ENCODE measurements at regions not wholly inside any gene's neighbourhood (a gene's known extent, or its start where the extent isn't known, plus 50 kb on each side); places are given as distances from the start of the nearest gene placed in this dataset.

GRCh38 chr6:105594821-105595220 lies 191.9 kb upstream of the PREP start:
- DNase-seq (ENCODE audit: low spot score), result no peak
- Histone ChIP-seq H3K27ac (ENCODE audit: low read depth, low read length, poor library complexity, severe bottlenecking) (no peak overlapping the region), H3K4me3 (ENCODE audit: low read depth, low read length, poor library complexity, severe bottlenecking) (no peak overlapping the region), H3K4me2 (ENCODE audit: low read length) (no peak overlapping the region), H4K20me1 (ENCODE audit: insufficient read depth, low read length) (no peaks in the 10 kb centered on the region), H3K4me1 (ENCODE audit: insufficient read depth, low read length, poor library complexity, severe bottlenecking) (peaks cover 7% of the 10 kb centered on the region), H2AFZ (ENCODE audit: low read length) (no peak overlapping the region), H3K9me2 (ENCODE audit: insufficient read depth, low read length) (no peaks in the 10 kb centered on the region), H3K79me2 (ENCODE audit: insufficient read depth, low read depth, low read length) (no peaks in the 10 kb centered on the region), H3K36me3 (ENCODE audit: insufficient read depth, low read length) (no peaks in the 10 kb centered on the region), H3K9me3 (ENCODE audit: low read length) (0 out of 2 replicates have a peak, but pooled peaks cover 3% of the 10 kb centered on the region)
- ChIA-PET CTCF (ENCODE audit: unreplicated experiment) (no interaction called here), POLR2A (interaction anchor here (0.6 to 0.7 kb wide), 2 partner anchors 388 to 679 kb away, joined by 3 to 7 read pairs; no protein-coding TSS in a partner anchor)
- intact Hi-C loops (cut with micrococcal nuclease; ENCODE audit: unreplicated experiment), result no loop called here
- no peak for TF ChIP-seq CTCF (conservative IDR thresholded peaks at IDR 0.05; ENCODE audit: low read length)
- TF ChIP-seq EZH2phosphoT487 (IDR thresholded peaks at IDR 0.05; ENCODE audit: borderline replicate concordance, low read depth, low read length), result no peak
- BruUV-seq (replicated peaks), result no TSS peak

- no peak overlapping the region for H2AFZ ChIP-seq (ENCODE audit: low read length)
- H4K20me1 ChIP-seq (ENCODE audit: insufficient read depth, low read length), result no peaks in the 10 kb centered on the region
- no peak overlapping the region for H3K4me3 ChIP-seq (ENCODE audit: low read depth, low read length, poor library complexity, severe bottlenecking)
- BruUV-seq (replicated peaks), result no TSS peak
- no peaks in the 10 kb centered on the region for H3K36me3 ChIP-seq (ENCODE audit: insufficient read depth, low read length)
- H3K79me2 ChIP-seq (ENCODE audit: insufficient read depth, low read depth, low read length), result no peaks in the 10 kb centered on the region
- no peak for DNase-seq (ENCODE audit: low spot score)
- H3K4me1 ChIP-seq (ENCODE audit: insufficient read depth, low read length, poor library complexity, severe bottlenecking), result peaks cover 7% of the 10 kb centered on the region
- H3K4me2 ChIP-seq (ENCODE audit: low read length), result no peak overlapping the region
- H3K27ac ChIP-seq (ENCODE audit: low read depth, low read length, poor library complexity, severe bottlenecking), result no peak overlapping the region
- no peaks in the 10 kb centered on the region for H3K9me2 ChIP-seq (ENCODE audit: insufficient read depth, low read length)
- POLR2A ChIA-PET, result interaction anchor here (0.6 to 0.7 kb wide), 3 partner anchors 103 to 1243 kb away, joined by 3 to 7 read pairs (median 4); no protein-coding TSS in a partner anchor
- 0 out of 2 replicates have a peak, but pooled peaks cover 3% of the 10 kb centered on the region for H3K9me3 ChIP-seq (ENCODE audit: low read length)
- TF ChIP-seq CTCF (conservative IDR thresholded peaks at IDR 0.05; ENCODE audit: low read length) (no peak), EZH2phosphoT487 (IDR thresholded peaks at IDR 0.05; ENCODE audit: borderline replicate concordance, low read depth, low read length) (no peak)
- CTCF ChIA-PET (ENCODE audit: unreplicated experiment), result no interaction called here
- intact Hi-C loops (cut with micrococcal nuclease; ENCODE audit: unreplicated experiment), result no loop called here
These were observed 191.2 kb upstream of the PREP start for GRCh38 chr6:105593805-105594671.

All from OCI-LY7 (cell line).